ENCODE measurements at regions not wholly inside any gene's neighbourhood (a gene's known extent, or its start where the extent isn't known, plus 50 kb on each side); places are given as distances from the start of the nearest gene placed in this dataset.

- no peak for TF ChIP-seq KDM1A (IDR thresholded peaks at IDR 0.05; ENCODE audit: borderline replicate concordance, low read length)
- TF ChIP-seq JUN (IDR thresholded peaks at IDR 0.05; ENCODE audit: low read depth, low read length) = no peak
- TF ChIP-seq, protein P1, sequence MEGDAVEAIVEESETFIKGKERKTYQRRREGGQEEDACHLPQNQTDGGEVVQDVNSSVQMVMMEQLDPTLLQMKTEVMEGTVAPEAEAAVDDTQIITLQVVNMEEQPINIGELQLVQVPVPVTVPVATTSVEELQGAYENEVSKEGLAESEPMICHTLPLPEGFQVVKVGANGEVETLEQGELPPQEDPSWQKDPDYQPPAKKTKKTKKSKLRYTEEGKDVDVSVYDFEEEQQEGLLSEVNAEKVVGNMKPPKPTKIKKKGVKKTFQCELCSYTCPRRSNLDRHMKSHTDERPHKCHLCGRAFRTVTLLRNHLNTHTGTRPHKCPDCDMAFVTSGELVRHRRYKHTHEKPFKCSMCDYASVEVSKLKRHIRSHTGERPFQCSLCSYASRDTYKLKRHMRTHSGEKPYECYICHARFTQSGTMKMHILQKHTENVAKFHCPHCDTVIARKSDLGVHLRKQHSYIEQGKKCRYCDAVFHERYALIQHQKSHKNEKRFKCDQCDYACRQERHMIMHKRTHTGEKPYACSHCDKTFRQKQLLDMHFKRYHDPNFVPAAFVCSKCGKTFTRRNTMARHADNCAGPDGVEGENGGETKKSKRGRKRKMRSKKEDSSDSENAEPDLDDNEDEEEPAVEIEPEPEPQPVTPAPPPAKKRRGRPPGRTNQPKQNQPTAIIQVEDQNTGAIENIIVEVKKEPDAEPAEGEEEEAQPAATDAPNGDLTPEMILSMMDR (IDR thresholded peaks at IDR 0.05; ENCODE audit: control extremely low read depth in 1 of 3, insufficient read depth in 1 of 3, low read depth in 1 of 3, low read length in 3 of 3) = no peak
- TF ChIP-seq EZH2 (IDR thresholded peaks at IDR 0.05; ENCODE audit: low read depth, low read length, severe bottlenecking) = no peak
Observed at GRCh38 chr3:68060191-68060590, 405.8 kb upstream of the SUCLG2 start.
